GM19467 (cell line): ENCODE measurements at regions not wholly inside any gene's neighbourhood (a gene's known extent, or its start where the extent isn't known, plus 50 kb on each side); places are given as distances from the start of the nearest gene placed in this dataset.

Experiments used
- ATAC-seq: cut with Tn5 transposase; IDR thresholded peaks from one replicate; pipeline ENCODE4 v1.9.1; 2021; ENCODE audit warnings: mild to moderate bottlenecking, moderate library complexity; ENCODE audit not compliant: unreplicated experiment

GRCh38 chr4:30281986-30282385 is 438.2 kb upstream of the PCDH7 start:
- no peak for ATAC-seq

GRCh38 chr4:30283336-30283735 is 436.8 kb upstream of the PCDH7 start:
- ATAC-seq, result no peak

GRCh38 chr4:30294295-30294694 is 425.9 kb upstream of the PCDH7 start:
- no peak for ATAC-seq

GRCh38 chr4:30295652-30296051 is 424.5 kb upstream of the PCDH7 start:
- ATAC-seq, result no peak

GRCh38 chr4:30314001-30314400 is 406.2 kb upstream of the PCDH7 start:
- ATAC-seq, result no peak

- no peak for ATAC-seq
Measured at GRCh38 chr4:30330894-30331652, 389.1 kb upstream of the PCDH7 start.

GRCh38 chr4:30341731-30342130 is 378.4 kb upstream of the PCDH7 start:
- ATAC-seq, result no peak

- no peak for ATAC-seq
Measured at GRCh38 chr4:30350288-30350687, 369.9 kb upstream of the PCDH7 start.

GRCh38 chr4:30354605-30355004 is 365.6 kb upstream of the PCDH7 start:
- no peak for ATAC-seq

GRCh38 chr4:30362436-30362835 is 357.7 kb upstream of the PCDH7 start:
- no peak for ATAC-seq

GRCh38 chr4:30370105-30370504 is 350.1 kb upstream of the PCDH7 start:
- no peak for ATAC-seq

- peak; percentile 81 for ATAC-seq
Measured at GRCh38 chr4:30380404-30380998, 339.7 kb upstream of the PCDH7 start.

GRCh38 chr4:30385650-30386049 is 334.5 kb upstream of the PCDH7 start:
- no peak for ATAC-seq

- no peak for ATAC-seq
Measured at GRCh38 chr4:30386266-30386895, 333.8 kb upstream of the PCDH7 start.

- ATAC-seq, result no peak
Measured at GRCh38 chr4:30395902-30396301, 324.3 kb upstream of the PCDH7 start.

- ATAC-seq, result no peak
Measured at GRCh38 chr4:30396772-30397475, 323.2 kb upstream of the PCDH7 start.

- no peak for ATAC-seq
Measured at GRCh38 chr4:30399476-30399875, 320.7 kb upstream of the PCDH7 start.

GRCh38 chr4:30402276-30402675 is 317.9 kb upstream of the PCDH7 start:
- no peak for ATAC-seq

- no peak for ATAC-seq
Measured at GRCh38 chr4:30413915-30414314, 306.3 kb upstream of the PCDH7 start.

- ATAC-seq, result no peak
Measured at GRCh38 chr4:30416547-30416946, 303.6 kb upstream of the PCDH7 start.

- ATAC-seq, result no peak
Measured at GRCh38 chr4:30427932-30428331, 292.2 kb upstream of the PCDH7 start.
